ENCODE measurements at regions not wholly inside any gene's neighbourhood (a gene's known extent, or its start where the extent isn't known, plus 50 kb on each side); places are given as distances from the start of the nearest gene placed in this dataset.

- Histone ChIP-seq H3K4me3 (no peak overlapping the region), H3K27me3 (no peaks in the 10 kb centered on the region), H3K36me3 (no peaks in the 10 kb centered on the region), H3K9me3 (no peaks in the 10 kb centered on the region), H3K4me1 (no peaks in the 10 kb centered on the region), H3K27ac (no peak overlapping the region)
- no peak for DNase-seq
- 55 to 67% methylated on average over 6 of the region's 6 CpGs for WGBS, 2 donors
- no peak for ATAC-seq (ENCODE audit: low FRiP score in 2 of 2)
- TF ChIP-seq POLR2A (IDR thresholded peaks at IDR 0.05) (no peak), POLR2AphosphoS5 (IDR thresholded peaks at IDR 0.05) (no peak), EP300 (IDR thresholded peaks at IDR 0.05) (no peak), CTCF (IDR thresholded peaks at IDR 0.05) (no peak)
These were observed 164.7 kb upstream of the KCNJ15 start for GRCh38 chr21:38092051-38092450.

- H3K27ac ChIP-seq = no peak overlapping the region
- no peak for DNase-seq
- no peaks in the 10 kb centered on the region for H3K27me3 ChIP-seq
- no peak overlapping the region for H3K4me3 ChIP-seq
- no peaks in the 10 kb centered on the region for H3K4me1 ChIP-seq
- H3K36me3 ChIP-seq = no peaks in the 10 kb centered on the region
- H3K9me3 ChIP-seq = no peaks in the 10 kb centered on the region
- WGBS, 2 donors = 85 to 92% methylated on average over 5 of the region's 5 CpGs
- no peak for TF ChIP-seq CTCF (IDR thresholded peaks at IDR 0.05)
- no peak for TF ChIP-seq EP300 (IDR thresholded peaks at IDR 0.05)
- no peak for TF ChIP-seq POLR2A (IDR thresholded peaks at IDR 0.05)
- no peak for TF ChIP-seq POLR2AphosphoS5 (IDR thresholded peaks at IDR 0.05)
- ATAC-seq (ENCODE audit: low FRiP score in 2 of 2) = no peak
These were observed 161.6 kb upstream of the KCNJ15 start for GRCh38 chr21:38095220-38095619.

GRCh38 chr21:38097789-38098188 lies 159.0 kb upstream of the KCNJ15 start:
- no peaks in the 10 kb centered on the region for H3K4me1 ChIP-seq
- no peaks in the 10 kb centered on the region for H3K9me3 ChIP-seq
- DNase-seq (no peak), ATAC-seq (ENCODE audit: low FRiP score in 2 of 2) (no peak)
- no peak overlapping the region for H3K27ac ChIP-seq
- H3K27me3 ChIP-seq = no peaks in the 10 kb centered on the region
- H3K36me3 ChIP-seq = no peaks in the 10 kb centered on the region
- no peak overlapping the region for H3K4me3 ChIP-seq
- TF ChIP-seq EP300 (IDR thresholded peaks at IDR 0.05) (no peak), POLR2A (IDR thresholded peaks at IDR 0.05) (no peak), CTCF (IDR thresholded peaks at IDR 0.05) (no peak), POLR2AphosphoS5 (IDR thresholded peaks at IDR 0.05) (no peak)

- H3K27me3 ChIP-seq = no peaks in the 10 kb centered on the region
- no peaks in the 10 kb centered on the region for H3K36me3 ChIP-seq
- no peak for DNase-seq
- no peak overlapping the region for H3K27ac ChIP-seq
- ATAC-seq (ENCODE audit: low FRiP score in 2 of 2) = no peak
- WGBS, 2 donors = 95 to 100% methylated on average over 3 of the region's 3 CpGs
- H3K9me3 ChIP-seq = no peaks in the 10 kb centered on the region
- TF ChIP-seq POLR2AphosphoS5 (IDR thresholded peaks at IDR 0.05) (no peak), POLR2A (IDR thresholded peaks at IDR 0.05) (no peak), EP300 (IDR thresholded peaks at IDR 0.05) (no peak), CTCF (IDR thresholded peaks at IDR 0.05) (no peak)
- H3K4me1 ChIP-seq = no peaks in the 10 kb centered on the region
- H3K4me3 ChIP-seq = no peak overlapping the region
These were observed 144.5 kb upstream of the KCNJ15 start for GRCh38 chr21:38112219-38112789.

- no peak overlapping the region for H3K27ac ChIP-seq
- TF ChIP-seq EP300 (IDR thresholded peaks at IDR 0.05) (no peak), POLR2AphosphoS5 (IDR thresholded peaks at IDR 0.05) (no peak), CTCF (IDR thresholded peaks at IDR 0.05) (no peak), POLR2A (IDR thresholded peaks at IDR 0.05) (no peak)
- no peak for ATAC-seq (ENCODE audit: low FRiP score in 2 of 2)
These were observed 142.0 kb upstream of the KCNJ15 start for GRCh38 chr21:38114717-38115333.

More at GRCh38 chr21:38114717-38115333, 142.0 kb upstream of the KCNJ15 start:
- DNase-seq = no peak
- Histone ChIP-seq H3K27me3 (no peaks in the 10 kb centered on the region), H3K9me3 (no peaks in the 10 kb centered on the region), H3K36me3 (no peaks in the 10 kb centered on the region), H3K4me3 (no peak overlapping the region), H3K4me1 (no peaks in the 10 kb centered on the region)
- WGBS, 2 donors = 93 to 98% methylated on average over 2 of the region's 2 CpGs
